CD4-positive, alpha-beta T cell treated with Interleukin-4 for 4 hours (primary cell): ENCODE measurements at regions not wholly inside any gene's neighbourhood (a gene's known extent, or its start where the extent isn't known, plus 50 kb on each side); places are given as distances from the start of the nearest gene placed in this dataset.

Experiments
- DNase-seq: peaks from one replicate; pipeline ENCODE4 v3.0.0-alpha.2; 2020

GRCh38 chr1:65688215-65688566 is 104.5 kb upstream of the PDE4B start:
- no peak for DNase-seq

- DNase-seq, result no peak
Measured at GRCh38 chr1:65688848-65689247, 103.8 kb upstream of the PDE4B start.

- DNase-seq, result no peak
Measured at GRCh38 chr1:65691152-65691900, 101.4 kb upstream of the PDE4B start.

- DNase-seq, result no peak
Measured at GRCh38 chr1:65691972-65692371, 100.7 kb upstream of the PDE4B start.

GRCh38 chr1:65694126-65694525 is 98.6 kb upstream of the PDE4B start:
- DNase-seq, result no peak

GRCh38 chr1:65694933-65695332 is 97.8 kb upstream of the PDE4B start:
- DNase-seq, result no peak

- DNase-seq, result no peak
Measured at GRCh38 chr1:65698590-65698989, 94.1 kb upstream of the PDE4B start.

GRCh38 chr1:65703853-65704252 is 88.8 kb upstream of the PDE4B start:
- DNase-seq, result no peak

- DNase-seq, result no peak
Measured at GRCh38 chr1:65704318-65704717, 88.4 kb upstream of the PDE4B start.

- no peak for DNase-seq
Measured at GRCh38 chr1:65717815-65718454, 74.8 kb upstream of the PDE4B start.

- no peak for DNase-seq
Measured at GRCh38 chr1:65719391-65719790, 73.3 kb upstream of the PDE4B start.

GRCh38 chr1:65722461-65722860 is 70.2 kb upstream of the PDE4B start:
- DNase-seq, result no peak

- no peak for DNase-seq
Measured at GRCh38 chr1:65724151-65724550, 68.5 kb upstream of the PDE4B start.

GRCh38 chr1:65725064-65725463 is 67.6 kb upstream of the PDE4B start:
- no peak for DNase-seq

- DNase-seq, result no peak
Measured at GRCh38 chr1:65728504-65728903, 64.2 kb upstream of the PDE4B start.

GRCh38 chr1:65729259-65729658 is 63.4 kb upstream of the PDE4B start:
- no peak for DNase-seq

GRCh38 chr1:65734979-65735378 is 57.7 kb upstream of the PDE4B start:
- DNase-seq, result no peak

- no peak for DNase-seq
Measured at GRCh38 chr1:65741993-65742392, 50.7 kb upstream of the PDE4B start.
